Inflammatory macrophage treated with lipopolysaccharide for 4 hours (primary cell): ENCODE measurements at regions not wholly inside any gene's neighbourhood (a gene's known extent, or its start where the extent isn't known, plus 50 kb on each side); places are given as distances from the start of the nearest gene placed in this dataset.
"Not testable (repeated sequence)": the region's sequence is repeated elsewhere in the genome, so short reads cannot be mapped to it uniquely, and the experiment has no call there.

Experiments
- DNase-seq: peaks from one replicate; pipeline ENCODE4 v3.0.0-alpha.2; 2020

DNA sequence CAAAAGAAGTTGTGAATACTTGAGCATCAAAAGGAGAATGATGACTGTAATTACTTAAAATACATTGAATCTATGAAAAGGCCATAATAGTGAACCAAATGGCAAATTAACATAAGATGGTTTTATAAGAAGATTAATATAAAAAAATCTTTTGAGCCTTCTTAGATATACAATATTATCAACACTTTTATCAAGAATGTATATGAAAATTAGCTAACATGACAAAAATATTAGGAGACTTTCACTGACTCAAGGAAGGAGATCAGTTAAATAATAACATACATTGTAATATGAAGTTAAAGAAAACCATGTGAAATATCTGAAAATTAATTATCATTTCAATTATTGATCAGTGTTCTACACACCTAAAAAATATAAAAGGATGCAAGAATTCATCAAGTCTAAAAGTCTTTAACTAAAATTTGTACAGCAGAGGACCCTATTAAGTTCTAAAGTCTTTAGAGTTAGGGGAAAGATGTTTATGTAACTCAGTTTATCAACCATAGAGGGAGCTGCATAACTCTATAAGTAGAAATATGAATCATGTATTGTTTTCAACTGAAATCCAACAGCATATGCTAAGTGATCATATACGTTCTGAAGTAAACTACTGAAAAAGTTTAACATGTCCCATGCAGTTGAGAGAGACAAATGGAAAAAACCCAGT lies 756.1 kb upstream of the MIR17HG start:
- no peak for DNase-seq

DNA sequence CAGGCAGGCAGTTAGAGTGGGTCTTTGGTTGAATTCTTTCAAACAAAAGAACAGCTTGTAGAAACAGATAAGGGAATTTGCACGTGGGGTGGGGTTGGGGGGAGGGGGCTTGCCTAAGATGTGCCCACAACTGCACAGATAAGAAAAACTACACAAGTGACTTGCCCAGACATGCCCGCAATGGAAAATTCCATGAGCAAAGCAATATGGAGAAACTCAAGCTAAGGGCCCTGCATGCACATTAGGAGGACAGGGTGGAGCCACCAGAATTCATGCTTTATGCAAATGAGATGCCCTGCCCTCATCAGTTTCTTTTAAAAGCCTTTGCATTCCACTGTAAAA lies 755.6 kb upstream of the MIR17HG start:
- DNase-seq = no peak

DNA sequence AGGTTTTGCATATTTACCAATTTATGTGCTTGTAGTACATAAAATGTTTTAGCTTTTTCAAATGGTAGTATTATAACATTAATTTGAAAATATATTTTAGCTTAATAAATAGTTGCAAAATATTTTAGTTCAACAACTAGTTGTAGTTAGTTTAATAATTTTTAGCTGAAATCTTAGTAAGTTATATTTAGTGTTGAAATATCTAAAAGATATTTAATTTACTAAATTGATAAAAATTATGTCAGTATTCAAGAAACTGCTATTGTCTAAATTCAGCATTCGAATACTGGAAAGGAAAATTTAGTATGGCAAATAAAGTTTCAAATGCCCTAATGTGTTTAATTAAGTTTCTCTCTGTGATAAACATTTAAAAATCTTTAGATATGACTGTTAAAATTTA lies 754.5 kb upstream of the MIR17HG start:
- no peak for DNase-seq

DNA sequence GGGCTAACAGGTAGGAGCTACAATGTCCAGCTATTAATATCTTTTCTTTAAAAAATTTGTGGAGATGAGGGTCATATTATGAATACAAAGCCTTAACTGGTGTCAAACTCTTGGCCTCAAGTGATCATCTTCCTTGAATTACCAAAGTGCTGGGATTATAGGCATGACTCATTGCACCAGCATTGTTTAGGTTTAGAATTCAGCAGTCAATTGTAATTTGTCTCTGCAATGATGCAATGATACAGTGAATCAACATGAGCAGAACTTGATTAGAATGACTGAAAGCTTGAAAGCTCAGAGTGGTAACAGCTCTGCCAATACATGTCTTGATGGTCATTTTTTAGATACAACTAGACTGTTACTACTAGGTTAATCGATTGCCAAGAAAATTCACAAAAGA lies 752.8 kb upstream of the MIR17HG start:
- DNase-seq = no peak

DNA sequence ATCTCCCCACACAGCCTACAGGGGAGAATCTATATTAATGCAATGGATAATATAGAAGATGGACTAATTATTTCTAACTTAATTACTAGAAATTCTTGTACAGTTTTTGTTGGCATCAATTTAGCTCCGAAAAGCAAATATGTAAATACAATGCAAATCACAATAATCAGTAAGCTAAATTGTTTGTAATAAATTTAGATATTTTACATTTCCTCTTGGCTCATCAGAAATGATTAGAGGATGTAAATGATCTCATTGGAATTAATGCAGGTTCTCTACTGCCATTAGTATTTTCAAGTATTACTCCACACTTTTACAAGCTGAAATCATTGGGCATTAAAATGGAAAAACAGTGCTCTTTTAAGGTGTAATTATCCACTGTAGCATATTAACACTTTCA lies 741.8 kb upstream of the MIR17HG start:
- no peak for DNase-seq

DNA sequence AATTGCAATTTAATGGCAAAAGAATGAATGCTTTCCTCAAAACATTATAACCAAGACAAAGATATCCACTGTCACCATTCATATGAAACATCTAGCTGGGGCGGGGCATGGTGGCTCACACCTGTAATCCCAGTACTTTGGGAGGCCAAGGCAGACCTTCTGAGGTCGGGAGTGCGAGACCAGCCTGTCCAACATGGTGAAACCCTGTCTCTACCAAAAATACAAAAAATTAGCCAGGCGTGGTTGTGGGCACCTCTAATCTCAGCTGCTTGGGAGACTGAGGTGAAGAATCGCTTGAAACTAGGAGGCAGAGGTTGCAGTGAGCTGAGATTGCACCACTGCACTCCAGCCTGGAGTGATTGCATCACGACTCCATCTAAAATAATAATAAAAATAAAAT lies 740.6 kb upstream of the MIR17HG start:
- DNase-seq = not testable (repeated sequence)

DNA sequence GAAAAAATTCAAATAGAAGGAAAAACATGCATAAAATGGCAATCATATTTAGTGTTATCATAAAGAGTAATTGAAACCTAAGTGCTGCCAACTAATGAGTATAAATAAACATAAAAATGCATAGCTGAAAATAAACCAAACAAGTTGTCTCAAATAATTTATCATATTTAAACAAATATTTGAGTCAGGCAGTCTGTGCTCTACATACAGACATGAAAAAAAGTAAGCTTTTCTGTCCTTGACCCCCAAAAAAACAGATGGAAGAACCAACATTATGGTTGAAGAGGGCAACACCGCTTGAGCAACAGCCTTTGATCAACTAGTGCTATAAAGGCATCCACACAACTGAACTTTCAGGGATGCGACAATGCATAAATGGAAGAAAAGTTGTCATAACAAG lies 735.1 kb upstream of the MIR17HG start:
- no peak for DNase-seq

DNA sequence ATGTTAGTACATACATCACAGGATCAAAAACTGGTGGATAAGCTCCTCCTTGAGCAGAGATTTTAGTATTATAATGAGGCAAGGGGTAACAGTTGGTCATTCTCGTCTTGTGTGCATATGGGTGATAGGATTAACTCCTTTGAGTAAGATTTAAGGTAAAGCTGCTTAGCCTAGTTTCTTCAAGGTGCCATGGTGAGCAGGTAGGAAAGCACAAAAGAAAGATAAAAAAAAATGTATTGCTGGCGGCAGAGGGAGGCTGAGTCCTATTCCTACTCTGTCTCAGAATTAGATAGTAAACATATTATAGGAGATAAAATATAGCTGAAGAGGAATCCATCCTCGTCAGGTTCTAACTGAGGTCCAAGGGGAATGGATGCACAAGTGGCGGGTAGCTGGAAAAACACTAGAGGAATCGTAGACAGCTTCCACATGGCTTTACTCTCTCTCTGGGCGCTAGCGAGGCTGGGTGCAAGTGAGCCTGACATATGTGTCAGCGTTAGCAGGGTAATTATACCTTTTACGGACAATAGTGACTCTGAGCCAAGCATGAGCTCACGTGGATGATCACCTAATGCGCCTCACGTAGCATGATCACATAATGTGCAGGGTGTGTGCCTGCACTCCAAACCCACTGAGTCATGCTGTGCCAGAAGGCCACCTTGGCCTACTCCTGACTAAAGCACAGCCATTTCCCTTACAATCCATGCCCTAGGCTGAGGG lies 734.3 kb upstream of the MIR17HG start:
- DNase-seq = no peak

DNA sequence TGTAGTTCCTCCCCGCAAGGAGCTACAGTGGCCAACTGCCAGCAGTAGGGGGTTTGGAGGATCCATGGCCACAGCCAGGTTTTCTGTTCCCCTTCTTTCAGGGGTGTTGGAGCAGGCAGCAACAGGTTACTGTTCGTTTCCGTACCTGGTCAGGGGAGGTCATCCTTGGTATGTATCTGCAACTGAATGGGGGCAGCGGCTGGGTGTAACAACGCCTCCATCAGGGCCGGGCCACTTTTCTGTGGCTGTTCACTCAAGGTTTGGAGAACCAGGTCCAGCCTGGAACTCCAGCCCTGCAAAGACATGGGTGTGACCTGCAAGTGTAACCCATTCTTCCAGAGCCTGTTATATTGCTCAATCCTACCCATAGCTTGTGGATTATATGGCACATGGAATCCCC lies 732.3 kb upstream of the MIR17HG start:
- DNase-seq = no peak

DNA sequence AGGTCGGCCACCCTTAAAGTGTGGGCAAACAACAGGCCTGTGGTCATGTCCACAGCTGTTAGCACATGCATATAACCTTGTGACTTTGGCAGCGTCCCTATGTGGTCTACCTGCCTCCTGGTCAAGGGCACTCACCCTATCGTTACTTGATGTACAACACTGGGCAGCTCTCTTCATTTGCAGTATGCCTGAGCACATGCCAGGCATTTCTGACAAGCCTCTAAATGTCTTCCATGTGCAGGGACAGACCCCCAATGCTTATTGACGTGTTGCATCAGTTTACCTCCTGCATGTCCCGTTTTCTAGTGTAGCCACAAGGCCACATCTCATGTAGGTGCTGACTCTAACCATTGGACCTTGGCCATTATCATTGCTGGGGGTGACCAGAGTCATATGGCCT lies 731.7 kb upstream of the MIR17HG start:
- DNase-seq = no peak

DNA sequence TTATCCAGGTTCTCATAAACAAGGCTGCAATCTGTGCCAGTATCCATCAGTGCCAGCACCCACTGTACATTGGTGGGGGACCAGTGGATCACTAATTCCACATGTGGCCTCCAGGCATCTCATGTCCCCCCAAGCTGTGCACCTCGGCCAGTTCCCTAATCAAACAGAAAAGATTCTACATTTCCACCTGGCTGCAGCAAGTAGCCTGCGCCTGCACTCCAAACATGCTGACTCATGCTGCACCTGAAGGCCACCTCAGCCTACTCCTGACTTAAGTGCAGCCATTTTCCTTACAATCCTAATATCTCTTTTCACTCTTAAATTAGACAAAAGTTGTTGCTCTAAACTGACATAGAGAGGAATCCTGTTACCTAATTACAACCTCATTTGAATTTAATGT lies 729.4 kb upstream of the MIR17HG start:
- DNase-seq = no peak

DNA sequence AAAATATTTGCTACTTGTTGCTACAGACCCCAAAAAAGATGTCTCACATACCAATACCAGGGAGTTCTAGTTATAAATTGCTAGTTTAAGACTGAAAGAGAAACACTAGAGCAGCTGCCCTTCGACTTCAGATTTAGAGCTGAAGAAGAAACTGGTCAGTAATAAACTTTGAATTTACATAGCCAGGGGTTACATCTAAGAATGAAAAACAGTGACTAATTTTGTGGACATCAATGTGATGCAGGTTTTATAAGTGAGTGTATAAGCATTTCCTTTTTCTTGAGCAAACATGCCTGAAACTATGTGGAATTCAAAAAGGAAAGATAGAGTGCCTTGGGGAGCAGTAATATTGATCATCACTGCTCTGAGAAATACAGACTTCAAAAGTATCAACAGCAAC lies 724.9 kb upstream of the MIR17HG start:
- no peak for DNase-seq

DNA sequence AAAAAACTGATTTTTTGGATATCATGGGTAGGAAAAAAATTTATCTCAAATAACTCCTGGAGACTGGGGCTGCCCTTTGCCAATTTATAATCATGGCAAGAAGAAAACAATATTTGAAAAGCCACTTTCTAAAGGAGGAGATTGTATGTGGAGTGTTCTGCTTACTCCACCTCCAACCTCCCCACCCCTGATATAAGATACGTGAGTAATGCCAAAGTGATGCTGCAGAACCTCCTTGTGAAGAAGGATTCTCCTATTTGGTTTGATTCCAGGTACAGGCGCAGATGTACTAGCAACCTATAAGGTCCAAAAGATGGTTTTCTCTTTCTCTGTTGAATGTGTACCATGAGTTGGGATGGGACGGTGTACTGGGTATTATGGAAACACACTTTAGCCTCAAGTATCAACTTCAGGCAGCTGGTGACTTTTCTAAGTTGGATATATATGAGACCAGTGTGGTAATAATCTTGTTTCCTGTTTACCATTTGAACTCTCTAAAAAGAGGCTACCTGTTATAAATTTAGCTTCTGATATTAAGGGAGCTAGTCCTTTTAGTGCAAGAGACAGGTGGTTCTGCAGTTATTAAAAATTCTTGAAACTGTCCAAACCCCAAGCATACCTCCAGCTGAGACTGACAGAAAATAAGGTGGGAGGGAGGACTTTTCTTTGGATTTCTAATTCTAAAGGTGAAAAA lies 724.0 kb upstream of the MIR17HG start:
- no peak for DNase-seq

DNA sequence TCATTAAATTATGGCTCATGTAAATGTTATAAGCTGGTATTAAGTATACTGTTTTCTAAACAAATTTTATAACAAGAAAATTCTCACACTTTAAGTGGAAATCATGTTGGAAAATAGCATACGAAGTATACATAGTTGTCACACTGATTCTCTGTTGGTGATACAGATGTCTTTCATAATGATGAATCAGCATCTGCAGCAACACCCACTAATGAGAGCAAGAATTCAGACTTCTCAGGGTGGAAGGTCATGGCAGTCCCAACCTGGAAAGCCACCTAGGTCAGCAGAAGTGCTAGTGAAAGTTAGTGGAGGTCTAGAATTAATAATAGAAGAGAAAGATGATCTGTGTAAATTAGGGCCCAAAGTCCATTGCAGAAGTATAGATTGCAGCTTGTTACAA lies 719.7 kb upstream of the MIR17HG start:
- DNase-seq = no peak

DNA sequence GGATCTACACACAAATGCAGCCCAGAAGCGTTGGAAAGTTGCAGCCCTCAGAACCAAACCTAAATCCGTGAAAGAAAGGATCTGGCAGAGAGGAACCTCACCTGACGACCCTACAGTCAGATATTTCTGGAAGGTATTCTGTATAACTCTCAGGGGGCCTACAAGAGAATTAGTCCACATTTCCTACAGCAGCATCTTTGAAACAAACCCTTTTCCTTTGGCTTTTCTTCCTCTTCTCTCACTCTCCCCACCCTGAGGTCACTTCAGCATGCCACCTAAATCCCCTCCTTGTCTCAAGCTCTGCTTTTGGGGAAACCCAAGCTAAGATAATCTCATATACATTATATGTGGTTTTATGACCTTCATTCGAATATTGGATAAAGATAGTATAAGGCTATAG lies 719.0 kb upstream of the MIR17HG start:
- no peak for DNase-seq

DNA sequence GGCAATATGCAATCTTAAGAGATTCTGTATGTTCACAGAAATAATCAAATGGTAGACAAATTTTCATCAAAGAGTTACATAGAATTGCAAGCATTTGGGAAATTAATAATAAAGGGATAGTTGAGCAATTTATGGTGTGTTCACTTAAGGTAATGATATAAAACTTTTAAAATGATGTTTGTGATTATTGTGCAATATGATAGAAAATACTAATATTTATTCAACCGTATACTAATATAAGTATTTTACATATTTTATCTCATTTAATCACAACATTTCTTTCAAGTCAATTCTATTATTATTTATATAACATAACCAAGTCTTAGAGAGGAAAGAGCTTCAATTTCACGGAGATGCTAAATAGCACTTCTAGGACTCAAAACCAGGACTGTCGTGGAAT lies 716.8 kb upstream of the MIR17HG start:
- no peak for DNase-seq

DNA sequence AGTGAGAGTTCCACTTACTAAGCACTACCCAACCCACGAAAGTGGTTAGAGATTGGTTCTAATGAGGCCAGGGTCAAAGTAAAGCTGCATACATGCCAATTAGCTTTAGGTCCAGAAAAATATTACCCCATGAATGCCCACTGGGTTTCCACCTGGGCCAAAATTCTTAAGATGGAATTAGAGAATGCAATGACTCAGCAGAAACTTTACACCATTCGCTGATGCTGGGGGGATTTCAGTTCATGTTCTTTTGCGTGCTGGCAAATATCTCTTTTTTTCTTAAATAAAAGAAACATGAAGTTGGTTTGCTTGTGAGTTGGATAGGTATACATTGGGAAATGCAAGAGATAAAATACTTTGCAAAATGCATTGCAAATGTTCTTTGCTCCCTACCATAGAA lies 715.3 kb upstream of the MIR17HG start:
- no peak for DNase-seq

DNA sequence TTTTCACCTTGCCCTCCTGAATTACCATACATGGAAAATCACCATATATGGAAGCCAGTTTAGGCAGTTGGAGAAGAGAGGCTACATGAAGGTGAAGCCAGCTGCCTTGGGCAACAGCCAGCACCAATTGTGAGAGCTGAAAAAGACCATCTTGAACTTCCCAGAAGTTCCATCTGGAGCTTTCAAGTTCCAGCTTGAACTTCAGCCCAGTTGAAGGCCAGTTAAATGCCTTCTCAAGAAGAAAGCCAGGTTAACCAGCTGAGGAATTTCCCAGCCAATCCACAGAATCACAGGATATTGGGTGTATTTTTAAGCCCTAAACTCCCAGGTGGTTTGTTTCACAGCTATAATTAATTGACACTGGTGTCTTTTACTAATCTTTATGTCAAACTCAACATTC lies 713.6 kb upstream of the MIR17HG start:
- no peak for DNase-seq

DNA sequence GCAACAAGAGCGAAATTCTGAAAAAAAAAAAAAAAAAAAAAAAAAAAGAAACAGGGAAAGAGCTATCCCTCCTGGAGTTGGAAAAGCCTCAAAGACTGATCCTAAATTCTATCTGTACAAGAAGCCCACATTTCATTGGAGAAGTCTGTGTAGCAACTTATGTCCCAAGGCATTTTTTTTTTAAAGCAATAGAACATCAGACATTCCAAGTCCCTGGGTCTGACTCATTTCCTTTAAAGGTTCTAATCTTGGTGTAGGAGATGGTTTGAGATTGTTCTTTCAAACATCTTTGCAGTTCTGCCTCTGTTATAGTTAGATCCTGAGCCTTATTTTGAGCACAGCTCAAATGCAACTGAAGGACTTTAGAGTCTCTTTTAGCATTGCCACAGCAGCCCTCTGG lies 706.5 kb upstream of the MIR17HG start:
- no peak for DNase-seq

DNA sequence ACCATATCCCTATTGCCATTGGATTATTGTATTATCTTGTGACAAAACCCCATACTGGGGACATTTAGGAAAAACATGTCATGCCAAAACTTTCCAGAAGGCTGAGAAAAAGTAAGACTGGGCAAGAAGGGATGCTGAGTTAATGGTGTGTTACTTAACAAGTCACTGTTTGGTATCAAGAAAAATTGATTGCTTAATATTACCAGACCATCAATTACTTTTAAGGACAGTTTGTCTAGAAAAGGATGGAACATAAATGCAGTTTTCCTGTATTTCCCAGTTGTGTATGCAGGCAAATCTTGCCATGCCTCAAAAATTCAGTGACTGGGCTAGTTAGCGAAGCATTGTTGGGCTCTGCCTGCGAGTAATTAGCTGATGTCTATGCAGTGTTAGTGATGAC lies 705.6 kb upstream of the MIR17HG start:
- no peak for DNase-seq

DNA sequence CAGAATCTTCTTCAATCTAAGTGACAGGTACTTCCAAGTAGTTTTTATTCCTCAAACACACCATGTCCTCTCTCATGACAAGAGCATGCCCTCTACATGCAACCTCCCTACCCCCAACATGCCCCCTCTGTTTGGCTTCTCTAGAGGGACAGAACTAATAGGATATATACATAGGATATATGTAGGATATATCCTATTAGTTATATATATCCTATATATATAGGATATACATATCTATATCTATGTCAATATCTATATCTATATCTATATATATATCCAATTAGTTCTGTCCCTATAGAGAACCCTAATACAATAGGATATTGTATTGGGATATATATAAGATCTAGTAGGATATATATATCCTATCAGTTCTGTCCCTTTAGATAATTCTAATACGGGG lies 701.9 kb upstream of the MIR17HG start:
- DNase-seq = no peak

DNA sequence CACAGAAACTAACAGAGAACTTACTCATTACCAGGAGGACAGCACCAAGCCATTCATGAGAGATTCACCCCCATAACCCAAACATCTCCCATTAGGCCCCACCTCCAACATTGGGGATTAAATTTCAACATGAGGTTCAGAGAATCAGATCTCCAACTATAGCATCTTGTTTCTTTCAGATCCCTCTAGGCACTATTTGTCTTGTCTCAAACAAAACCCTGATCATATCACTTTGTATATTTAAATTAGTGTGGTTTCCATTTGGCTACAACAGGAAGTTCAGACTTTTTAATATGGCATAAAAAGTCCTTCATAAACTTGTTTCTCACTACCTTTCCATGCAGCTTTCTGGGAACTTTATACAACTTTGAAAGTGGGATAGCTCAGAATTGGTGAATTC lies 699.0 kb upstream of the MIR17HG start:
- DNase-seq = no peak

DNA sequence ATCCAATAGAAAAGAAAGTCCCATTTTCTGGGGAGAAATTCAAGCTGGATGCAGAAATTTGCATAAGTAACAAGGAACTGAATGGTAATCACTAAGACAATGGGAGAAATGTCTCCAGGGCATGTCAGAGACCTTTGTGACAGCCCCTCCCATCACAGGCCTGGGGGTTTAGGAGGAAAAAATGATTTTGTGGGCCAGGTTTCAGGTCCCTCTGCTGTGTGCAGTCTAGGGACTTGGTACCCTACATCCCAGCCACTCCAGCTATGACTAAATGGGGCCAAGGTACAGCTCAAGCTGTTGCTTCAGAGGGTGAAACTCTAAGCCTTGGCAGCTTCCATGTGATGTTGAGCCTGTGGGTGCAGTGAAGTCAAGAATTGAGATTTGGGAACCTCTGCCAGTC lies 695.5 kb upstream of the MIR17HG start:
- DNase-seq = no peak

DNA sequence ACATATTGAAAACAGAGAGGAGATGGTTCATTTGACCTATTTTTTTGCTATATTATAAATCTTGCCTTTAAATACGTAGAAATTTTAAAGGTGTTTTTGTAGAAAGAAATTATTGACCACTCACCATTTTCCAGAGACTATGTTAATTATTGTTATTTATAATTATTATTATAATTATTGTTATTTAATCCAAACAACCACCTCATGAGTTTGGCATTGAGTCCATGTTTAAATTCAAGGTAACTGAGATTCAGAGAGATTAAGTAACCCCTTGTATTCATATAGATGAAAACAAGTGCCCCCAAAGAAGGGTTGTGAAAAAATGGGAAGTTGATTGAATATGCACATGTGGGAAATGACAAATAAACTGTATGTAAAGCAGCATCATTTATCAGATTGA lies 692.5 kb upstream of the MIR17HG start:
- no peak for DNase-seq

DNA sequence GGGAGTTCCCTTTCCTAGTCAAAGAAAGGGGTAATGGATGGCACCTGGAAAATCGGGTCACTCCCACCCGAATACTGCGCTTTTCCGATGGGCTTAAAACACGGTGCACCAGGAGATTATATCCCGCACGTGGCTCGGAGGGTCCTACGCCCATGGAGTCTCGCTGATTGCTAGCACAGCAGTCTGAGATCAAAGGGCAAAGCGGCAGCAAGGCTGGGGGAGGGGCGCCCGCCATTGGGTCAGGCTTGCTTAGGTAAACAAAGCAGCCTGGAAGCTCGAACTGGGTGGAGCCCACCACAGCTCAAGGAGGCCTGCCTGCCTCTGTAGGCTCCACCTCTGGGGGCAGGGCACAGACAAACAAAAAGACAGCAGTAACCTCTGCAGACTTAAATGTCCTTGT lies 683.3 kb upstream of the MIR17HG start:
- DNase-seq = not testable (repeated sequence)
